Hepatocyte (in vitro differentiated cells): ENCODE measurements at regions not wholly inside any gene's neighbourhood (a gene's known extent, or its start where the extent isn't known, plus 50 kb on each side); places are given as distances from the start of the nearest gene placed in this dataset.

Experiments
- DNase-seq: peaks from one replicate; pipeline ENCODE4 v3.0.0-alpha.2; 2016; ENCODE audit warnings: low spot score
- H2AFZ ChIP-seq: fragments of 200-600 bp; sonication (generic); 2 replicates; pipeline ENCODE4 v1.6.0; 2016; ENCODE audit warnings: antibody characterized with exemption, mild to moderate bottlenecking
- H3K27ac ChIP-seq: fragments of 200-600 bp; sonication (generic); 2 replicates; pipeline ENCODE4 v1.5.1; 2016; ENCODE audit warnings: mild to moderate bottlenecking
- H3K27me3 ChIP-seq: fragments of 200-600 bp; sonication (generic); 2 replicates; pipeline ENCODE4 v1.6.1; 2016
- H3K36me3 ChIP-seq: fragments of 200-600 bp; sonication (generic); replicated peaks from 2 replicates; pipeline ENCODE4 v1.5.1; 2016; ENCODE audit warnings: low read depth; ENCODE audit not compliant: insufficient read depth
- H3K4me1 ChIP-seq: fragments of 200-600 bp; sonication (generic); 2 replicates; pipeline ENCODE4 v1.5.1; 2016; ENCODE audit warnings: mild to moderate bottlenecking, moderate library complexity; ENCODE audit not compliant: insufficient read depth
- H3K4me2 ChIP-seq: fragments of 200-600 bp; sonication (generic); 2 replicates; pipeline ENCODE4 v1.6.0; 2016
- H3K4me3 ChIP-seq: fragments of 200-600 bp; sonication (generic); 2 replicates; pipeline ENCODE4 v1.5.1; 2016; ENCODE audit warnings: mild to moderate bottlenecking
- H3K79me2 ChIP-seq: fragments of 200-600 bp; sonication (generic); 2 replicates; pipeline ENCODE4 v1.6.0; 2017; ENCODE audit warnings: mild to moderate bottlenecking
- H3K9me2 ChIP-seq: fragments of 200-600 bp; sonication (generic); replicated peaks from 2 replicates; pipeline ENCODE4 v1.6.0; 2017; ENCODE audit warnings: mild to moderate bottlenecking; ENCODE audit not compliant: insufficient read depth
- H3K9me3 ChIP-seq: fragments of 200-600 bp; sonication (generic); 2 replicates; pipeline ENCODE4 v1.5.1; 2016; ENCODE audit warnings: low read depth, mild to moderate bottlenecking
- H4K20me1 ChIP-seq: fragments of 200-600 bp; sonication (generic); 2 replicates; pipeline ENCODE4 v1.6.0; 2016; ENCODE audit warnings: mild to moderate bottlenecking; ENCODE audit not compliant: insufficient read depth, poor library complexity, severe bottlenecking
- EZH2 ChIP-seq: fragments of 200-600 bp; sonication (generic); IDR thresholded peaks from 2 replicates; pipeline ENCODE4 v1.6.1; 2016; ENCODE audit warnings: antibody characterized with exemption, mild to moderate bottlenecking, borderline replicate concordance
- EZH2phosphoT487 ChIP-seq: fragments of 200-600 bp; sonication (generic); IDR thresholded peaks from one replicate; pipeline ENCODE4 v1.6.1; 2018; ENCODE audit warnings: antibody characterized with exemption, mild to moderate bottlenecking, low read depth, moderate library complexity; ENCODE audit not compliant: unreplicated experiment, severe bottlenecking
- WGBS: methylation state at CpG from one replicate; pipeline ENCODE4 v1.1.6; 2016; ENCODE audit warnings: low lambda C conversion rate; ENCODE audit errors: missing lambda C conversion rate; 5-methylcytosine and 5-hydroxymethylcytosine counted together
- TF ChIP-seq, protein P1 (sequence below): fragments of 200-600 bp; sonication (generic); IDR thresholded peaks from 2 replicates; pipeline ENCODE4 v1.5.1; 2016; ENCODE audit warnings: antibody characterized with exemption, mild to moderate bottlenecking; ENCODE audit not compliant: poor library complexity

DNA sequence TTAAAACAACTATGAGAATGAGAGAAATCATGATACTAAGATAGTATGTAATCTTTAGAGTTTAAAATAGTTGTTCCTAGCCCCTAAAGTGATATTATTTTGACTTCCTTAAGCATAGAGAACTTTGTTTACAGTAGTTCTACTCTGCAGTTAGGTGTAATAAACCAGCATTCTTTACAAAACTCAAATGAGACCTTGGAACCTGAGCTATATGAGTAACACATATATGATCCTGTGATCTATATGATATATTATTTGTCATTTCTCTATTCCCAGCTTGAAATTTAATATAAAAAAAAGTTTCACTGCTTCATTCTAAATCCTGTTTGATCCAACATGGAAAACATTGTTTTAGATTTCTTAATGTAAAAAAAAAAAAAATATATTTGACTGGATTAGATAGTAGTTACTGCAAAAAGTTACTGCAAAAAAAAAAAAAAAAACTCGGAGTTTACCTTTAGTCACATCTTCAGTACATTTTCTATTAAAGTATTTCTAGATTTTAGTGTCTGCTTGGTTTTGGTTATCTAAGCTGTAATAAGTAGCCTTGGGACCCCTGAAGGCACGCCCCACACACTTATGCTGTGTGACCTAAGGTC is 463.8 kb downstream of the USP25 start:
- Histone ChIP-seq H3K4me3 (no peak overlapping the region), H3K27me3 (no peaks in the 10 kb centered on the region), H4K20me1 (no peaks in the 10 kb centered on the region), H3K9me3 (no peaks in the 10 kb centered on the region), H3K9me2 (no peaks in the 10 kb centered on the region), H3K4me1 (peaks cover 17% of the 10 kb centered on the region), H3K79me2 (peaks cover 16% of the 10 kb centered on the region), H3K4me2 (peak overlapping the region; percentile 69), H2AFZ (no peak overlapping the region), H3K36me3 (no peaks in the 10 kb centered on the region), H3K27ac (peak overlapping the region; percentile 90)
- WGBS, result 29% methylated on average over 2 of the region's 2 CpGs
- TF ChIP-seq, protein P1, sequence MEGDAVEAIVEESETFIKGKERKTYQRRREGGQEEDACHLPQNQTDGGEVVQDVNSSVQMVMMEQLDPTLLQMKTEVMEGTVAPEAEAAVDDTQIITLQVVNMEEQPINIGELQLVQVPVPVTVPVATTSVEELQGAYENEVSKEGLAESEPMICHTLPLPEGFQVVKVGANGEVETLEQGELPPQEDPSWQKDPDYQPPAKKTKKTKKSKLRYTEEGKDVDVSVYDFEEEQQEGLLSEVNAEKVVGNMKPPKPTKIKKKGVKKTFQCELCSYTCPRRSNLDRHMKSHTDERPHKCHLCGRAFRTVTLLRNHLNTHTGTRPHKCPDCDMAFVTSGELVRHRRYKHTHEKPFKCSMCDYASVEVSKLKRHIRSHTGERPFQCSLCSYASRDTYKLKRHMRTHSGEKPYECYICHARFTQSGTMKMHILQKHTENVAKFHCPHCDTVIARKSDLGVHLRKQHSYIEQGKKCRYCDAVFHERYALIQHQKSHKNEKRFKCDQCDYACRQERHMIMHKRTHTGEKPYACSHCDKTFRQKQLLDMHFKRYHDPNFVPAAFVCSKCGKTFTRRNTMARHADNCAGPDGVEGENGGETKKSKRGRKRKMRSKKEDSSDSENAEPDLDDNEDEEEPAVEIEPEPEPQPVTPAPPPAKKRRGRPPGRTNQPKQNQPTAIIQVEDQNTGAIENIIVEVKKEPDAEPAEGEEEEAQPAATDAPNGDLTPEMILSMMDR, result no peak
- no peak for TF ChIP-seq EZH2
- TF ChIP-seq EZH2phosphoT487, result no peak
- DNase-seq, result no peak

DNA sequence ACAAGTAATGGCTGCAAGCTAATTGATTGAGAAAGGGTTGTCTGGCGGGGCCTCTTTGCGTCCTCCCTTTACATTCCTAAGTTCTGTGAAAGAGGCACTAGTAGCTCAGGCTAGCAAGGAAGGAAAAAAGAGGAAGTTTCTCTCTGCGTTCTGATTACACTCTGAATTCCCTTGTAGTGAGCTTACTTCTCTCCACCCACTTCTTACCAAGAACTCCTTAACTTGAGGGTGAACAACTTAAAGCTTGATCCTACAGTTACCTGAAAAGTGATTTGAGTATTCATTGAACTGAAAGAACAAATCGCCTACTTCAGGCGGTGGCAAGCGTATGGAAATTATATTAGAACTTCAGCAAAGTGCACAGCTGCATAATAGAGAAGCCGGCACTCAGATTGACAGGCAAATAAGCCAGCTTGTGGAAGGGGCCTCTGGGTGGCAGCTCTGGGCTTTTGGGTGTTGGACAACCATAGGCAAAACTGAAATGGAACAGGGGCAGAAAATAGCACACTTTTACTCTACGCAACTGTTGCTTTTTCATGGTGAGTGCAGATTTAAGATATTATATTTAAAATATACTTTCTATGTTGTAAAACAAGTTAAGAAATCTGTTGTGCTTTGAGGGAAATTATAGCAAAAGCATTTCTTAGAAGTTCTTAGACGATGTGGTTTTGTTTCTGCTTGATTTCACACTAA is 464.5 kb downstream of the USP25 start:
- H3K4me3 ChIP-seq, result peak overlapping the region; percentile 30
- H3K9me2 ChIP-seq, result no peaks in the 10 kb centered on the region
- no peaks in the 10 kb centered on the region for H3K27me3 ChIP-seq
- H3K9me3 ChIP-seq, result no peaks in the 10 kb centered on the region
- H3K36me3 ChIP-seq, result no peaks in the 10 kb centered on the region
- peaks cover 21% of the 10 kb centered on the region for H3K79me2 ChIP-seq
- peak overlapping the region; percentile 16 for H2AFZ ChIP-seq
- TF ChIP-seq, protein P1, result peak; percentile 23
- TF ChIP-seq EZH2, result no peak
- no peak for TF ChIP-seq EZH2phosphoT487
- DNase-seq, result peak; percentile 65
- H3K4me2 ChIP-seq, result peak overlapping the region; percentile 69
- WGBS, result 26% methylated on average over 9 of the region's 9 CpGs
- peaks cover 17% of the 10 kb centered on the region for H3K4me1 ChIP-seq
- peak overlapping the region; percentile 90 for H3K27ac ChIP-seq
- H4K20me1 ChIP-seq, result no peaks in the 10 kb centered on the region

DNA sequence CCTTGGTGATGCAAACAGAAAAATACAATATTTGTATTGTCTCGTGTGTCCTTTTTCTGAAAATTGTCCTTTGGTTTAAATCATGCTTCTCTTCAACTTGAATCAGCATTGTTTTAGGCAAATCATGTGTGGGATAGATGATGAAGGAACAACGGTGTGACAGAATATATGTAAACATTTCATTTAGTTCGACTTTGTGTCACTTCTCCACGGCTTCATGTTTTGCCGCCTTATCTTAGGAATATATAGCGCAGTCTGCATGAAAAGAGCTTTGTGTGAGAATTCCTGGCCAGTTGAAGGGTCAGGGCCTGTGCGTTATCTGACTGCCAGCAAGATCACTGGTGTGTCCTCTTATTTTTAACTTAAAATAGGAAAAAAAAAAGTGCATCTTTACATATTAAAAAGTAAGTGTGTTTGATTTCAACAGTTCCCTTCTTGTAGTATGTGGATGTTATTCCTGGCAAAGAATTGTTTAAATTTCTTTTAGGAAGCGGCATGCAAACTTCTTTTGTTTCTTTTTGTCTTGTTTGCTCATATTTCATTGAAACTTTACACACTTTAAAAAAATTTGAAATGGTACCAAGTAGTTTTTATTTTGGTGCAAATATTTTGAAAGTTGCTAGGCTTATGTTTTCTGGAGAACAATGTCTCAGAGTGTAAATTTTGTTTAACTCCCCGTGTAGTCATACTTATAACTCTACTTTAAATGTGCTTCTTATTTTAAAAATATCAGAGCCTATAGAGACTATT is 465.2 kb downstream of the USP25 start:
- no peak for DNase-seq
- Histone ChIP-seq H3K4me2 (peak overlapping the region; percentile 69), H2AFZ (peak overlapping the region; percentile 16), H4K20me1 (no peaks in the 10 kb centered on the region), H3K36me3 (no peaks in the 10 kb centered on the region), H3K4me1 (peaks cover 17% of the 10 kb centered on the region), H3K27ac (peak overlapping the region; percentile 90), H3K4me3 (peak overlapping the region; percentile 30), H3K9me3 (no peaks in the 10 kb centered on the region), H3K27me3 (no peaks in the 10 kb centered on the region), H3K9me2 (no peaks in the 10 kb centered on the region), H3K79me2 (peaks cover 27% of the 10 kb centered on the region)
- TF ChIP-seq, protein P1, result no peak
- no peak for TF ChIP-seq EZH2
- no peak for TF ChIP-seq EZH2phosphoT487
- WGBS, result 28% methylated on average over 9 of the region's 9 CpGs
